ENCODE measurements at regions not wholly inside any gene's neighbourhood (a gene's known extent, or its start where the extent isn't known, plus 50 kb on each side); places are given as distances from the start of the nearest gene placed in this dataset.

DNA sequence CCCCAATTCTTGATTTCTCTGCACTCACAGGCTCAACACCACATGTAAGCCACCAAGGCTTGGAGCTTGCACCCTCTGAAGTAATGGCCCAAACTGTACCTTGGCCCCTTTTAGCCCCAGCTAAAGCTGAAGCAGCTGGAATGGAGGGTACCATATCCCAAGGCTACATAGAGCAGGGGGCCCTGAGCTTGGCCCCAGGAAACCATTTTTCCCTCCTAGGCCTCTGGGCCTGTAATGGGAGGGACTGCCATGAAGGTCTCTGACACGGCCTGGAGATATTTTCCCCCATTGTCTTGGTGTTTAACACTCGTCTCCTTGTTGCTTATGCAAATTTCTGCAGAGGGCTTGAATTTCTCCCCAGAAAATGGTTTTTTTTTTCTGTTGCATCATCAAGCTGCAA is 69.7 kb downstream of the SKA1 start:
- no peak for DNase-seq (ENCODE audit: low read depth in 3 of 3, low spot score in 2 of 3)

DNA sequence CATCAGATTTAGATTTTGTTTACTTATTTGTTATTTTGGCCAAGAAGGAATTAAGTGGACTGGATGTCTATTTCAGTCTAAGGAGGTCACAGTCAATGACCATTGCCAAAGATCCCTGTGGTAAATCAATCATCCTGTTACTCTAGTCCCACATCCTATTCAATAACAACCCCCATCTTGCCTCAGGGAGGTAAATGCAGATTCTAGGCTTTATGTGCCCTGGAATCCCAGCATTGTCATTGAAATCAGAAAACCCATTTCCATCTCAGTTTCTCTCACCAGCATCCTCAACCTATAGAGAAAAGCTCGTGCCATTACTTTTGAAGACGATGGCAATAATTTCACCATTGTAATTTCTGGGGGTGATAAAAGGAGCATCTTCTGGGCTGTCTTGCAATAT is 71.8 kb downstream of the SKA1 start:
- DNase-seq (ENCODE audit: low read depth in 3 of 3, low spot score in 2 of 3) = no peak

DNA sequence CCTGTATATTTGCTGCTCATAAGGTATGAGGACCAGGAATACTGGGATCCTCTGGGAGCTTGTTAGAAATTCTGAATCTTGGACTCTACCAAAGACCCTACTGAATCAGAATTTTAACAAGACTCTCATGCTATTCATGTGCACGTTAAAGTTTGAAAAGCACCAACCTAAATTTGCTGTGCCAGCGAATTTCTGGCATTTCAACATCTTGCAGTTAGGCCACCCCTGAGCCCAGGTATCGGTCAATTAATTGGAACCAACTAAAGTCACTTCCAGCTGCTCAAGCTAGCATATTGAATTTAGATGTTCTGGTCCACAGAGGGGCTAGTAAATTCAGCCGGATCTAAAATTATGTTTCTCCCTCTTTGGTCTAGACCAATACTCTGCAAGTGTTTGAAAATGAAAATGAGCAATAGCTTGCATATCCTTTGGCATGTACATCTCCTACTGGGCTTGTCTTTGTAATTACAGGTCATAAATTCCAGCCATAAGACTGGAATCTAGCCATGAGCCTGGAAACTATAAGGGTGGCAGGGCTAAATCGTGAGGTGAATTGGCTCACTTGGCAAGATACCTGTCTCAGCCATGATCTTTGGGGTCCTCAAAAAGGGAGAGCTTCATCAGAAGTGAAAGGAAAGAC is 72.4 kb downstream of the SKA1 start:
- DNase-seq (ENCODE audit: low read depth in 3 of 3, low spot score in 2 of 3) = no peak

DNA sequence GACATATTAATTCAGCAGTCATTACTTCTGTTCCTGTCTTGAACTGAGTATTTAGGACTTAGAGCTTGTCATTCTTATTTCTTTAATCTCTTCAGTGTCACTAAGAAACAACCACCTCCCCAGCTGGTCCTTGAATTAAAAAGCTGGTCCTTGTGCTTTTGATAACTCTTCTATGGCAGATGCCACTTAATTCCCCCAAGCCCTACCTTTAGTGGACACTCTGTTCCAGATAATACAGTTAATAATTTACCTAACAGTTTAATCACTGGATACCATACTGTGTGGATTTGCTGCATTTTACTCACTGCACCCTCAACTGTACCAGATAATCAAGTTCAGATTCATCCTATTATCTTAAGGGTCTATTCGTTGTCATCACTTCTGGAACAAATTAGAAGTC is 73.1 kb downstream of the SKA1 start:
- no peak for DNase-seq (ENCODE audit: low read depth in 3 of 3, low spot score in 2 of 3)

DNA sequence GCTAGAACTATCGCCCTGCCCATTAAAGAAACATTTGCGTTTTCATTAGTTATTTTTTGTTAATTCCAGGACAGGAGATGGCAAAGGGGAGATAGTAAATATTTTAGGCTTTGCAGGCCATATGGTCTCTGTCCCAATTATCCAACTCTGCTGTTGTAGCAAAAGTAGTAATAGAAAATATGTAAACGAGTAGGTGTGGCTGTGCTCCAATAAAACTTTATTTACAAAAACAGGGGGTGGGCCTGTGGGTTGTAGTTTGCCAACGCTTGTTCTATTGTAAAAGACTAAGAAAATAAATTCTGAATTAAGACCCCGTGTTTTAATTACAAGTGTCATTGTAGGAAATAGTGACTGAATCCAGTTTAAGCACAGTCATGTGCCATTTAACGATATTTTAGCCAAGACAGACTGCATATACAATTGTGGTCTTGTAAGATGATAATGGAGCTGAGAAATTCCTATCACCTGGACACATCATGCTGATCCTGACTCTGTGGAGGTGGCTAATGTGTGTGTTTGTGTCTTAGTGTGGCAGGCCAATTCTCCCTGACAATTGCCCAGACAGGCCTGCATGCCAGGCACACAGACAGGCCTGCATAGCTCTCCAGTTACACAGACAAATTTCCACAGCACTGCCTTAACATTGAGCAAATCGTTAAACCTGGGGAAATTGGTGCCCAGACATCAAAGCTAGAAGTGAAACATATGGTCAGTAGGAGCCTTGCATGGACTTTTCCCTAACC is 76.4 kb downstream of the SKA1 start:
- no peak for DNase-seq (ENCODE audit: low read depth in 3 of 3, low spot score in 2 of 3)

DNA sequence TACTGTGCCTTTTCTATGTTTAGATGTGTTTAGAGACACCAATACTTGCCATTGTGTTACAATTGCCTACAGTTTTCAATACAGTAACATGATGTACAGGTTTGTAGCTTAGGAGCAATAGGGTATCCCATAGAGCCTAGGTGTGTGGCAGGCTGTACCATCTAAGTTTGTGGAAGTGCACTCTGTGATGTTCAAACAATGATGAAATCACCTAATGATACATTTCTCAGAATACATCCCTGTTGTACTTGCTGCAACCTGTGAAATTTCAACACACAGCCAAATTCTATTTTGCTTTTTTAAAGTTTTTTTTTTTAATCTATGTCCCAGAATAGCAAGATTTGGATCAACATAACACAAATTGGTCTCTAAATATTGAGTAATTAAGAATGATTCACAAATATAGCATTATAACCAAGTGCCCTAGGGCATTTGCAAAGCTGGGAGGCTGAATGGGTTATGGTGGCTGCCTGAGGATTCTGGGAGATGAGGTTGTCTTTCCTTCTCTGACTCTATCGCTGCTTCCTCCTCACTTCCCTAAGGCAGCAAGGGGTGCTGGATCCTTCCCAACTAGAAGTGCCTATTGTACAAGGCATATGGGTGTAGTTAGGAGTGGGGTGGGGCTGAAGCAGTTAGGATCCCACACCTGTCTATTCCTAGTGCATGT is 78.3 kb downstream of the SKA1 start:
- DNase-seq (ENCODE audit: low read depth in 3 of 3, low spot score in 2 of 3) = no peak

DNA sequence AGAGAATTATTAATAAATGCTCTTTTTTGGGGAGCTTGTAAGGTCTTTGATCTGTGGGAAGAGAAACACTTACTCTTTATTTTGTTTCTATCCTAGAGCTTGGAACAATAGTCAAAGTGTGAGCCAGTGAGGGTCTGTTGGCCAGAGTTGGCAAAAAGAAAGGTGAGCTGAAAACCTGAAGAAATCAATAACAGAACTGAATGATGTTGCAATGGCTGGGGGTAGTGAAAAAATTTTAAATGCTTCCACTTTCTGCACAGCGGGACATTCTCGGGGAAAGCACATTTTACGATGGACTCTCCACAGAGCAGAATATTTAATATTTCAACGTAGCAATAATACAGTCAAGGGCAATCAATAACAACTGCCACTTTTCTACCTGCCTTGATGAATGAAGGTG is 78.9 kb downstream of the SKA1 start:
- DNase-seq (ENCODE audit: low read depth in 3 of 3, low spot score in 2 of 3) = no peak

DNA sequence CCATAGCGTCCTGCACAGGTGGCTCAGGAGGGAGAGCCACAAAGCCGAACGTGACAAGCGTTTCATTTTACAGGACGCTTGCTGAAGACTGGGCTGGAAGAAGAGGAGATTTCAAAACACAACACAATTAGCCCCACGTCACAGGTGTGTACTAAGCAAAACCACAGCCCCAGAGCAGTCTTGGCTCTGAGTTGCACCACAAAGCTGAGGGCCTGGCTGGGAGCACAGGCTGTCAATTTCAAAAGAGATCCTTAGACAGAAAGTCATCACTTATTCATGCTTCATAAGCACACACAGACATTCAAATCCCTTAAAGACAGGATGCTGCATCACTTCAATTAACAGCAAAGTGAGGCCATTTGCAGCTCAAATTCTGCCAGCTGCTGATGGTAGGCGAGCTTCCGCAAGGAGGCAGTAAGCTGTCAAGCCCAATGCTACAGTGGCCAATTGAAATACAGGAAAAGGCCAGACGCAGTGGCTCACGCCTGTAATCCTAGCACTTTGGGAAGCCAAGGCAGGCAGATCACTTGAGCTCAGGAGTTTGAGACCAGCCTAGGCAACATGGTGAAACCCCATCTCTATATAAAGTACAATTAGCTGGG is 79.6 kb downstream of the SKA1 start:
- DNase-seq (ENCODE audit: low read depth in 3 of 3, low spot score in 2 of 3) = no peak

DNA sequence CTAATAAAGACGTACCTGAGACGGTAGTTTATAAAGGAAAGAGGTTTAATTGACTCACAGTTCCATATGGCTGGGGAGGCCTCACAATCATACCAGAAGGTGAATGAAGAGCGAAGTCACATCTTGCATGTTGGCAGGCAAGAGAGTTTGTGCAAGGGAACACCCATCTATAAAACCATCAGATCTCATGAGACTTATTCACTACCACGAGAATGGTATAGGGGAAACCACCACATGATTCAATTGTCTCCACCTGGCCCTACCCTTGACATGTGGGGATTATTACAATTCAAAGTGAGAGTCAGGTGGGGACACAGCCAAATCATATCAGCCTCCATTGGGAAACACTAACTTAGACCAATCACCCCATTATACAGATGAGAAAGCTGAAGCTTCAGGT is 81.4 kb downstream of the SKA1 start:
- no peak for DNase-seq (ENCODE audit: low read depth in 3 of 3, low spot score in 2 of 3)

DNA sequence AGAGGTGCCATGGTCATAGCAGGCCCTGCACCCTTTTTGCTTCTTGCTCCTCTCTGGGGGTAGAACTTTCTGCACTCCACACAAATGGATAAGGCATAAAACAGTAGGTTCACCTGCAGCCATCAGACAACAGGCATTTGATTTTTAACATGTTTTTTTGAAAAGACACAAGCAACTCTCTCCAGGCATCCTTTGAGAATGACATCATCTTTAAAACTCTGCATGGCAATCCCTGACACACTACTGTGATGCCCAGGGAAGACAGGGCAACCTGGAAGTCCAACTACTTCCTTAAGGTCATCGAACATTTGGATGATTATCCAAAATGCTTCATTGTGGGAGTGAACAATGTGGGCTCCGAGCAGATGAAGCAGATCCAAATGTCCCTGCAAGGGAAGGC is 82.8 kb downstream of the SKA1 start:
- no peak for DNase-seq (ENCODE audit: low read depth in 3 of 3, low spot score in 2 of 3)

DNA sequence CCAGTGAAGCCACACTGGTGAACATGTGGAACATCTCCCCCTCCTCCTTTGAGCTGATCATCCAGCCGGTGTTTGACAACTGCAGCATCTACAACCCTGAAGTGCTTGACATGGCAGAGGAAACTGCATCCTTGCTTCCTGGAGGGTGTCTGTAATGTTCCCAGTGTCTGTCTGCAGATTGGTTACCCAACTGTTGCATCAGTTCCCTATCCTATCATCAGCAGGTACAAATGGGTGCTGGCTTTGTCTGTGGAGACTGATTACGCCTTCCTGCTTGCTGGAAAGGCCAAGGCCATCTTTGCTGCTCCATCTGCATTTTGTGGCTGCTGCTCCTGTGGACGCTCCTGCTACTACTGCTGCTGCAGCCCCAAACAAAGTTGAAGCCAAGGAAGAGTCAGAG is 83.5 kb downstream of the SKA1 start:
- no peak for DNase-seq (ENCODE audit: low read depth in 3 of 3, low spot score in 2 of 3)

DNA sequence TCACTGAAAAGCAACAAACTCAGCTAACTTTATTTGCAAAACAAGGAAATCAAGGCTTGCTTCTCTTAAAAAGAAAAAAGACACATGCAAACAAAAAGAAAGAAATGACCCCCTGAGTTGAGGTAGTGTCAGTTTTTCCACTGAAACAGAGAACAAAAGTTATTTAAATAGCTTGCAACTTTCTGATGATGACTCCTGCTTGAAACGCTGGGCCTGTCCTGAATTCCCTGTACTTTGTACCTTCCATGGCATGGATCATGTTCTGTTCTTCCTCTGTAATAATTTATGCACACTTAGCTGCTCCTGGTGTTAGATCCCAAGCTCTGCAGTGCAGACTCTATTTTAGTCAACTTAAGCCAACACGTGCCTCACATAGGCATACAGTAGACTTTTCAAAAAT is 84.0 kb downstream of the SKA1 start:
- no peak for DNase-seq (ENCODE audit: low read depth in 3 of 3, low spot score in 2 of 3)

DNA sequence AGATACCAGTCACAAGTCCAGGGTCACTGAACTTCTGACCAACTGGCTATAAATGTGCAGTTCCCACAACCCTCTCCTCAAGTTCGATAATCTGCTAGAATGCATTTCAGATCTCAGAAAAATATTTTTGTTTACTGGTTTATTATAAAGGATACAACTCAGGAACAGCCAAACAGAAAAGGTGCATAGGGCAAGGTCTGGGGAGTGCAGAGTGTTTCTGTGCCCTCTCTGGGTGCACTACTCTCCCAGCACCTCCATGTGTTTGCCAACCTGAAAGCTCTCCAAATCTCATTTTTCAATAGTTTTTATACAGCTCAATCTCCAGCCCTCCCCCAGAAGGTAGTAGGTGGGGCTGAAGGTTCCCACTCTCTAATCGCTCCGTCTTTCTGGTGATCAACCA is 85.2 kb downstream of the SKA1 start:
- no peak for DNase-seq (ENCODE audit: low read depth in 3 of 3, low spot score in 2 of 3)

DNA sequence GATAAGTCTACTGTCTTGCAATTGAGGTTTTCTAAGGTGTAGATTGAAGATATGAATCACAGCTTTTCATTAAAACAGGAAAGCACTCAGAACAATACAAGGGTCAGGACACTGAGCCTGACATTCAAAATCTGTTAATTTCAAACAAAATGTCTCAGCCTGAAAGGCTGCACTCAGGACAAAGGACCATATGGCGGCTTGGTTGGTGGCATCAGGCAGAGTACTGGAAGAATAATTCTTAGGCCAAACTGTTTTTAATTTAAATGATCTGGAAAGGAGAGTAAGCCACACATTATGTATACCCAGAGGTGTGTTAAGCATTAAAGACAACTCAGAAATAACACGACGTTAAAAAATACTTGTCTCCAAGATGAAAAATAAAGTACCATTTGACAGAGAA is 85.9 kb downstream of the SKA1 start:
- no peak for DNase-seq (ENCODE audit: low read depth in 3 of 3, low spot score in 2 of 3)

DNA sequence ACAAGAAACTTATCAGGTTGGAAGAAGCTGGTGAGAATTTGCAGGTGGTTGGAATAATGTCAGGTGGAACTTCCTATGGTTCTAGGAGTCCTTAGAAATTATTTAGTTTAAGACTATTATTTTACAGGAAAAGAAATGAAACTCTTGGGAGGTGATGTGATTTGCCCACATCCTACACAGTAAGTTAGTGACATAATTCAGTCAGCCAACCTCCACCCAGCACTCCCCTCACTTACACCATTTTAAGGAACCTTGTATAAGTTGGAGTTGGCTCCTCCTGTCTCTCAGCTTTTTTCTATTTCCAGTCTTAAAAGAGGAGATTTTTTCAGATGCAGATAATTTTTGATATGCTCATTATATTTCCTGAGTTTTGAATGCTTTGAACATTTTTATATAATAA is 86.4 kb downstream of the SKA1 start:
- no peak for DNase-seq (ENCODE audit: low read depth in 3 of 3, low spot score in 2 of 3)

DNA sequence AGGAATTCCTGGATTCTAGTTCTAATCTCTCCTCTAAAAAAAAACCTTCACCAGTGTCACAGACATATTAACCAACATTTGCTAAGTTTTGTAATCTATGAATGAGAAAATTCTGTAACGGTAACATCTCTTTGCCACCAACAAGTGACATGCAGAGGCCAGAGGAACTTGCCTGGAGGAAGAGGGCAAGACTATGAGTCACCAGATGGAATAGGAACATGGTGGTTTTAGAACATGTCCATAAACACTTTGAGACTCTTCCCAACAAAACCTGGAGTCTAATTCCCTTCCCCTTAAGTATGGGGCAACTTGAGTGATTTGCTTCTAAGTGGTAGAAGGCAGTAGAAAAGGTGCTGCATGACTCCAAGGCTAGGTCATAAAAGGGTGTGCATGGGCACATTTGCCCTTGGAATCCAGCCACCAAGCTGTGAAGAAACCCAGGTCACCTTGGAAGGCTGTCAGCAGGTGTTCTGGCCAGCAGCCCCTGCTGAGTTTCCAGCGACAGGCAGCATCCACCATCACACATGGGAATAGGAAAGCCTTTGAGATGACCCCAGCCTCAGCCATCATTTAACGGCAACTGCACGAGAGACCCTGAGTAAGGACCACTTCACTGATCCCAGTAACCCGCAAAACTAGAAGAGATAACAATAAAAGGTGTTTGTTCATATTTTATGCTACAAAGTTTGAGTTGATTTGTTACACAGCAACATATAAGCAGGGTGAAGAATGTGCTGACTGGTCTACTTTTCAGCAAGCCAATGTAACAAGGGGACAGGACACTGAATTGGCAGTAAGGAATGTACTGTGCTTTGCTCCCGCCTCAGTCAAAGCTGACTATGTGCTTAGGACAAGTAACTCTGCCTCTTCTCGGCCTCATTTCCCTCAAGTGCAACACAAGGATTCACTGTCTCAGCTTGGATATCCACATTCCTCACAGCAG is 90.6 kb downstream of the SKA1 start:
- DNase-seq (ENCODE audit: low read depth in 3 of 3, low spot score in 2 of 3) = no peak

DNA sequence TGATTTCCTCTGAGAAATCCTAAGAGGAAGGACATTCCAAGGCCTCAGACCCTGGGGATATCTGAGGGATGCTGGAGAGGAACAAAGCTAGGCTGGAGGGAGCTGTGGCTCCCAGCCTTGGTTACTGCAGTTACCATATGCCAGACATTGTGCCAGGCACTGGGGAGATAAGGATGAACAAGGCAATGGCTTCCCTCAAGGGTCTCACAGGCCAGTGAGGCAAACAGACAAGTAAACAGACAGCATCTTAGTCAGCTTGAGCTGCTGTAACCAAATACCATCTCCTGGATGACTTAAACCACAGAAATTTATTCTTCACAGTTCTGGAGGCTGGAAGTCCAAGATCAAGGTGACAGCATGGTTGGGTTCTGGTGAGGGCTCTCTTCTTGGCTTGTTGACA is 91.8 kb downstream of the SKA1 start:
- DNase-seq (ENCODE audit: low read depth in 3 of 3, low spot score in 2 of 3) = no peak

DNA sequence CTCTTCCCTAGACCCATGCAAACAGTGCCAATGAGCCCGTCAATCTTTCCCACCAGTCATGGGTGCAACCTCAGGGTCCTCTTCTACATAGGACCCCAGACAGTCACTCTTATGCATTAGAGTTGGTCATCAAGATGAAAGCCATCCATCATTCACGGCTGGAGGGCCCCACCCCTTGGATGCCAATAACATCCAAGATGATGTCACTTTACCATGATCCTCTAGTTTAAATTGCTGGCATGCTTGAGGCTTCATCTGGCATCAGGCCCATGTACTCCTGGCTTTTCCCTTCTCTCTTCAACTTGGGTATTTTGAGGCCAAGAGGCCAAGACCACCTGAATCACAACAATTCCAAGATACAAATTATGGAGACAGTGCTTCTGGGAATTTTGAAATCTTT is 91.1 kb upstream of the MAPK4 start:
- no peak for DNase-seq (ENCODE audit: low read depth in 3 of 3, low spot score in 2 of 3)

DNA sequence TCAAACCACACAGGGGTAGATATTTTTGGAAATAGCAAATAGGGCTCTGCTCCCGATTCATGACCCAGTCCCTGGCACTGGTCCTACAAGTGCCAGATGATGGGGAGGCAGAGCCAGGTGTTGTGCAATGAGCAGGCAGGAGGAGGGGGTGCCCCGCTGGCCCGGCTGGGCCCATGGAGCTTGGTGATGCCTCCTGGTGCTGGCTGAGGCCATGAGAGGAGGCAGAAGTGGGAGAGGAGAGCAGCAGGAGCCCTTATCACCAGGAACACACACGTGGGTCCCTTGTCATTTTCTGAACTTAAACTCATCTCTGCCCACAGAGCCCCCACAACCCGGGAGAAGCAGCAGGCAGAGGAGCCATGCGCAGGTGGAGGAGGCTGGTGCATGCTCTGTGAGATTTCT is 90.5 kb upstream of the MAPK4 start:
- no peak for DNase-seq (ENCODE audit: low read depth in 3 of 3, low spot score in 2 of 3)

DNA sequence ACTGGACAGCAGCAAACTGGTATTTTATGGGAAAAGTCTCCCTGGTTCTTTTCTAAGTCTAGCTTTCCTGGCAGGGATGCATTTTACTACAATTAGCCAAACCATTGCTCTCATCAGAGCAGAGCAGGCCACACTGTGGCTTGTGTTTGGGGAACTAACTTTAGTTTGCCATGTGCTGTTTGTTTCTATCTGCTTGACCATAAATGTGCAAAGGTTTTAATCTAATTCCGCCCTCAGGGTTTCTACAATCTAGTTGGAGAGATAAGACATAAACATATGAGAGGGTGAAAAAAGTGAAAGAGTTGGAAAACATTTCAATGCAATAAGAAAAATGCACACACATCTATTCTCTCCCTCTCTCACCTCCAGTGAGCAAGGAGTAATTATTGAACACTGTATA is 86.9 kb upstream of the MAPK4 start:
- no peak for DNase-seq (ENCODE audit: low read depth in 3 of 3, low spot score in 2 of 3)

DNA sequence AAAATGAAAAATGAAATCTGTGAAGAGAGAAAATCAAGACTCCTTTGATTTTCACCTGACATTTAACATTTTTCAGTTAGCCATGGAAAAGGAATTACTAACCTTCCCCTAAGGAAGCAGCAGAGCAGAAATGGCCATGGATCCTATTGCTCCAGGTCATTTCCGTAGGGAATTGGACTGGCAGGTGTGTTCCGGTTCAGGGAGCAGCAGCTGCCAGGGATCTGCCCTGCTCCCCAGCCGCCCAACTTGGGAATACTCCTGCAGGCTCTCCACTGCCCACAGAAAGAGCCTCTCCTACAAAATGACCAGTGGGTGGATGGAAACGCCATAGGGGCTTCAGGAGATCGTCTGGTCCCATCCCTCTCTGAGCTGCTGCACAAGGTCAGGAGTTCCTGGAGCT is 86.0 kb upstream of the MAPK4 start:
- DNase-seq (ENCODE audit: low read depth in 3 of 3, low spot score in 2 of 3) = peak in 1 of 3 donors; percentile 17
